ENCODE measurements at regions not wholly inside any gene's neighbourhood (a gene's known extent, or its start where the extent isn't known, plus 50 kb on each side); places are given as distances from the start of the nearest gene placed in this dataset.

GRCh38 chr1:175862408-175862807, 119.0 kb upstream of the TNR start:
- H3K4me3 ChIP-seq (ENCODE audit: low read depth, low read length), result no peak overlapping the region
- TF ChIP-seq, protein P1, sequence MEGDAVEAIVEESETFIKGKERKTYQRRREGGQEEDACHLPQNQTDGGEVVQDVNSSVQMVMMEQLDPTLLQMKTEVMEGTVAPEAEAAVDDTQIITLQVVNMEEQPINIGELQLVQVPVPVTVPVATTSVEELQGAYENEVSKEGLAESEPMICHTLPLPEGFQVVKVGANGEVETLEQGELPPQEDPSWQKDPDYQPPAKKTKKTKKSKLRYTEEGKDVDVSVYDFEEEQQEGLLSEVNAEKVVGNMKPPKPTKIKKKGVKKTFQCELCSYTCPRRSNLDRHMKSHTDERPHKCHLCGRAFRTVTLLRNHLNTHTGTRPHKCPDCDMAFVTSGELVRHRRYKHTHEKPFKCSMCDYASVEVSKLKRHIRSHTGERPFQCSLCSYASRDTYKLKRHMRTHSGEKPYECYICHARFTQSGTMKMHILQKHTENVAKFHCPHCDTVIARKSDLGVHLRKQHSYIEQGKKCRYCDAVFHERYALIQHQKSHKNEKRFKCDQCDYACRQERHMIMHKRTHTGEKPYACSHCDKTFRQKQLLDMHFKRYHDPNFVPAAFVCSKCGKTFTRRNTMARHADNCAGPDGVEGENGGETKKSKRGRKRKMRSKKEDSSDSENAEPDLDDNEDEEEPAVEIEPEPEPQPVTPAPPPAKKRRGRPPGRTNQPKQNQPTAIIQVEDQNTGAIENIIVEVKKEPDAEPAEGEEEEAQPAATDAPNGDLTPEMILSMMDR (conservative IDR thresholded peaks at IDR 0.05; ENCODE audit: low read depth, low read length), result no peak
- DNase-seq (ENCODE audit: low read depth), result no peak

DNA sequence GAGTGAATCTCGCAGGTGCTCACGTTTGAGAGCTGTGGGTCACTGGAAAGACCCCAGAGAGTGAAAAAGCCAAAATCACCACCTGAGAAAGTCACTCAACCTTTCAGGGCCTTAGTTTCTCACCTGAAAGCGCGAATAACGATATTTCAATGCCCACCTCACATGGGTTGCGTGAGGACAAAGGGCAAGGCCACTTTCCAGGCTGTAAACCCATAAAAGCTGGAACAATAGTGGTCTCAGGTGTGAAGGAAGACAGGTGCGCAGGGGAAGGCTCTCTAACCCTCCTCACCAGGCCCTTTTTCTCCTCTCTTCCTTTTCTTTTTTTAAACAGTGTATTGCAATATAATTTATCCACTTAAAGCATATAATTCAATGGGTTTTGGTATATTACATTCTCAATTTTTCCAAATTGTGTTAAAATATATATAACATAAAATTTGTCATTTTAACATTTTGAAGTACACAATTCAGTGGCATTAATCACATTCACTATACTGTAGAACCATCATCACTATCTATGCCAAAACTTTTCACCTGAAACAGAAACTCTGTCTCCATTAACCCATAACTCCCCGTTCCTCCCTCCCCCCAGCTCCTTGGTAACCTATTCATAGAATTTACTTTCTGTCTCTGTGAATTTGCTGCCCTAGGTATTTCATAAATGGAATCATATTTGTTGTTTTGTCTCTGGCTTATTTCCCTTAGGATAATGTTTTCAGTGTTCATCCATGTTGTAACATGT, 118.4 kb upstream of the TNR start:
- TF ChIP-seq, protein P1 (conservative IDR thresholded peaks at IDR 0.05; ENCODE audit: low read depth, low read length), result no peak

DNA sequence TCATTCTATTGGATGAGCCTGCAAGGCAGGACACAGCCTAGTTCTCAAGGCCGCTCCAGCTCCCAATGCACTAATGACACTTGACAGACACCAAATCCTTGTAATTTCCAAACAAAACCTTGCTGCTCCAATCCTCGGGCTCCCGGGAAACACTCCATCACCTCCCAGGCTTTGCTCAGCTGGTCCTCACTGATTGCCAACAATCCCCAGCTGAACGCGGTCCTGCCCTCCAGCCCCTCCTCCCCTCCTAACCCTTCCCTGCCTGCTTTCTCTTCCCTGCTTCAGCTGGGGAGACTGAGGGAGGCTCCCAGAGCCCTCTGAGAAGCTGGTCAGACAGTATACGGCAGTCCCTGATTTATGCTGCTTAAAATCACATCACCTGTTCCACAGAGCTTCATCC, 114.4 kb upstream of the TNR start:
- H3K4me3 ChIP-seq (ENCODE audit: low read depth, low read length), result no peak overlapping the region
- TF ChIP-seq, protein P1 (conservative IDR thresholded peaks at IDR 0.05; ENCODE audit: low read depth, low read length), result no peak
- DNase-seq (ENCODE audit: low read depth), result no peak

More for the DNA sequence above, 118.4 kb upstream of the TNR start:
- H3K4me3 ChIP-seq (ENCODE audit: low read depth, low read length), result no peak overlapping the region
- DNase-seq (ENCODE audit: low read depth), result no peak

- TF ChIP-seq, protein P1 (conservative IDR thresholded peaks at IDR 0.05; ENCODE audit: low read depth, low read length), result no peak
- H3K4me3 ChIP-seq (ENCODE audit: low read depth, low read length), result no peak overlapping the region
- DNase-seq (ENCODE audit: low read depth), result no peak
Observed at GRCh38 chr1:175853681-175854080, 110.3 kb upstream of the TNR start.

- DNase-seq (ENCODE audit: low read depth), result no peak
- no peak overlapping the region for H3K4me3 ChIP-seq (ENCODE audit: low read depth, low read length)
- TF ChIP-seq, protein P1 (conservative IDR thresholded peaks at IDR 0.05; ENCODE audit: low read depth, low read length), result no peak
Observed at GRCh38 chr1:175851749-175852148, 108.4 kb upstream of the TNR start.

DNA sequence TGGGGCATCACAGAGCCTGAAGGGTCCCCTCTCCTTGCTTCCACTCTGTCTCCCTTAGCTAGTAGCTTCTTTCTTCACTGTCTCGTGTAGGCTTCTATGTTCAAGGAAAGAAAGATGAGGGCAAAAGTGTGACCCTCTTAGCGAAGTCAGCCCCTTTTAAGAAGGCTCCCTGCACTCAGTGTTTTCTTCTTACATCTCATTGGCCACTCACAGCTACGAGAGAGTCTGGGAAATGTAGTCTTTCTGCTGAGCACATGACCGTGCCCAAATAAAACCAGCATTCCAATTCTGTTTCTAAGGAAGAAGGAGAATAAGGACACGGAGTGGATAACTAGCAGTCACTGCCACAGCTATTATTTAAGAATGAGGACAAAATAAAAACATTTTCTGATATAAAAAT, 104.9 kb upstream of the TNR start:
- TF ChIP-seq, protein P1 (conservative IDR thresholded peaks at IDR 0.05; ENCODE audit: low read depth, low read length), result no peak
- DNase-seq (ENCODE audit: low read depth), result no peak
- H3K4me3 ChIP-seq (ENCODE audit: low read depth, low read length), result no peak overlapping the region

GRCh38 chr1:175845985-175846384, 102.6 kb upstream of the TNR start:
- TF ChIP-seq, protein P1 (conservative IDR thresholded peaks at IDR 0.05; ENCODE audit: low read depth, low read length), result no peak
- no peak for DNase-seq (ENCODE audit: low read depth)
- H3K4me3 ChIP-seq (ENCODE audit: low read depth, low read length), result no peak overlapping the region
